Stomach (tissue), 8 donors: ENCODE measurements at regions not wholly inside any gene's neighbourhood (a gene's known extent, or its start where the extent isn't known, plus 50 kb on each side); places are given as distances from the start of the nearest gene placed in this dataset.

Source experiments
- DNase-seq, 2 donors: peaks; one replicate each; pipeline versions ENCODE4 v3.0.0 to v3.0.0-alpha.2; 2013 to 2019
- H3K27ac ChIP-seq, 5 donors: fragments of 200-600 bp in 4 of 5; sonication (generic) in 4 of 5; one replicate each; pipeline ENCODE4 v1.5.1; 2013 to 2019; ENCODE audit warnings: mild to moderate bottlenecking in 1 of 5, moderate library complexity in 1 of 5
- H3K27me3 ChIP-seq, 3 donors: fragments of 200-600 bp; sonication (generic); one replicate each; pipeline ENCODE4 v1.5.1; 2017 to 2019; ENCODE audit warnings: mixed run types in 1 of 3
- H3K36me3 ChIP-seq, 4 donors: fragments of 200-600 bp; sonication (generic); 1 replicate in 3 of 4; 2 replicates in 1 of 4; pipeline ENCODE4 v1.5.1; 2016 to 2019
- H3K4me1 ChIP-seq, 4 donors: fragments of 200-600 bp; sonication (generic); one replicate each; pipeline ENCODE4 v1.5.1; 2016 to 2019
- H3K4me3 ChIP-seq, 4 donors: fragments of 200-600 bp; sonication (generic) in 3 of 4; one replicate each; pipeline ENCODE4 v1.5.1; 2016 to 2019; ENCODE audit warnings: mild to moderate bottlenecking in 1 of 4
- H3K9me3 ChIP-seq, 4 donors: fragments of 200-600 bp; sonication (generic); one replicate each; pipeline ENCODE4 v1.5.1; 2016 to 2019
- CTCF ChIP-seq, 7 experiments: fragments of 450-650 bp in 4 of 7; fragments of 200-600 bp in 3 of 7; sonication (generic) in 3 of 7; IDR thresholded peaks; one replicate each; pipeline ENCODE4 v1.5.1; 2016 to 2019; ENCODE audit warnings: antibody characterized with exemption in 7 of 7, control low read depth in 2 of 7, mild to moderate bottlenecking in 1 of 7
- EP300 ChIP-seq: sonication (generic); formaldehyde crosslinking; IDR thresholded peaks from one replicate; pipeline ENCODE4 v1.6.1; 2017; ENCODE audit warnings: antibody characterized with exemption
- POLR2A ChIP-seq, 4 donors: fragments of 450-650 bp; IDR thresholded peaks; one replicate each; pipeline ENCODE4 v1.6.1; 2016; ENCODE audit warnings: antibody characterized with exemption in 4 of 4, control low read depth in 2 of 4, mild to moderate bottlenecking in 1 of 4, moderate library complexity in 1 of 4
- POLR2AphosphoS5 ChIP-seq, 3 donors: sonication (generic); formaldehyde crosslinking; IDR thresholded peaks; one replicate each; pipeline ENCODE4 v1.6.1; 2016; ENCODE audit warnings: antibody characterized with exemption in 3 of 3
- WGBS, 5 donors: extraction: QIAGEN DNeasy Blood & Tissue Kit in 3 of 5; methylation state at CpG; one replicate each; pipeline versions ENCODE4 v1.1.5 to v1.1.7; 2013 to 2018; 5-methylcytosine and 5-hydroxymethylcytosine counted together
- intact Hi-C: fragments of 100-400 bp; cut with DNase I; formaldehyde crosslinking; loops from one replicate; pipeline ENCODE4 v1.15.1; 2023; ENCODE audit warnings: low total_unique reads
- donor health status: healthy with polysubstance abuse.
- donor health status: Bipolar disorder and iron deficiency.
- donor health status: healthy.

GRCh38 chr3:10737785-10738184 is 78.2 kb upstream of the SLC6A11 start:
- intact Hi-C loops, result loop anchor here (5.0 kb wide), 1 partner anchor 395 kb away; no protein-coding TSS in a partner anchor
- no peak overlapping the region for H3K27ac ChIP-seq
- TF ChIP-seq EP300 (no peak), POLR2A (IDR thresholded peaks at IDR 0.05) (no peak), CTCF (IDR thresholded peaks at IDR 0.05) (no peak), POLR2AphosphoS5 (IDR thresholded peaks at IDR 0.05) (no peak)
- no peak for DNase-seq
- H3K4me3 ChIP-seq, result no peak overlapping the region
- H3K36me3 ChIP-seq, result no peaks in the 10 kb centered on the region
- H3K4me1 ChIP-seq, result peaks cover 4 to 9% (median 7%) of the 10 kb centered on the region in 4 donors
- peaks cover 0 to 69% (median 31%) of the 10 kb centered on the region in 3 donors for H3K27me3 ChIP-seq
- 84 to 92% (median 88%) methylated on average over 7 of the region's 7 CpGs for WGBS, 5 donors
- H3K9me3 ChIP-seq, result peaks cover 0 to 22% (median 16%) of the 10 kb centered on the region in 4 donors

GRCh38 chr3:10738688-10739372 is 77.2 kb upstream of the SLC6A11 start:
- H3K27ac ChIP-seq, result no peak overlapping the region
- peaks cover 0 to 12% (median 5%) of the 10 kb centered on the region in 4 donors for H3K9me3 ChIP-seq
- H3K36me3 ChIP-seq, result no peaks in the 10 kb centered on the region
- TF ChIP-seq EP300 (no peak), CTCF (IDR thresholded peaks at IDR 0.05) (peak in 5 of 7 experiments; percentile 52 to 86 (median 76))
- H3K27me3 ChIP-seq, result peaks cover 0 to 79% (median 36%) of the 10 kb centered on the region in 3 donors
- WGBS, 5 donors, result 2 to 3% (median 3%) methylated on average over 17 to 30 of the region's 30 CpGs
- peak overlapping the region in 3 of 4 donors; percentile 6 to 34 (median 10) for H3K4me3 ChIP-seq
- peak; percentile 71 to 83 for DNase-seq
- intact Hi-C loops, result loop anchor here (5.0 kb wide), 1 partner anchor 397 kb away; no protein-coding TSS in a partner anchor
- H3K4me1 ChIP-seq, result peaks cover 4 to 9% (median 7%) of the 10 kb centered on the region in 4 donors

GRCh38 chr3:10740954-10741353 is 75.1 kb upstream of the SLC6A11 start:
- H3K9me3 ChIP-seq, result peaks cover 0 to 5% (median 0%) of the 10 kb centered on the region in 4 donors
- no peaks in the 10 kb centered on the region for H3K36me3 ChIP-seq
- no peak for DNase-seq
- WGBS, 5 donors, result 60 to 77% (median 71%) methylated on average over 4 of the region's 4 CpGs
- no peak overlapping the region for H3K4me3 ChIP-seq
- intact Hi-C loops, result no loop called here
- no peak for TF ChIP-seq POLR2A (IDR thresholded peaks at IDR 0.05)
- TF ChIP-seq POLR2AphosphoS5 (IDR thresholded peaks at IDR 0.05), result no peak
- TF ChIP-seq EP300, result no peak
- no peak for TF ChIP-seq CTCF (IDR thresholded peaks at IDR 0.05)
- no peak overlapping the region for H3K27ac ChIP-seq
- peaks cover 0 to 83% (median 43%) of the 10 kb centered on the region in 3 donors for H3K27me3 ChIP-seq
- H3K4me1 ChIP-seq, result peaks cover 4 to 9% (median 7%) of the 10 kb centered on the region in 4 donors

GRCh38 chr3:10741891-10742671 is 73.9 kb upstream of the SLC6A11 start:
- no peak for TF ChIP-seq POLR2AphosphoS5 (IDR thresholded peaks at IDR 0.05)
- no peak for TF ChIP-seq POLR2A (IDR thresholded peaks at IDR 0.05)
- no peak for TF ChIP-seq EP300
- TF ChIP-seq CTCF (IDR thresholded peaks at IDR 0.05), result no peak
- 71 to 75% (median 72%) methylated on average over 10 of the region's 10 CpGs for WGBS, 5 donors
- intact Hi-C loops, result no loop called here
- peaks cover 0 to 80% (median 38%) of the 10 kb centered on the region in 3 donors for H3K27me3 ChIP-seq
- no peaks in the 10 kb centered on the region for H3K36me3 ChIP-seq
- H3K4me3 ChIP-seq, result no peak overlapping the region
- H3K4me1 ChIP-seq, result peaks cover 4 to 9% (median 7%) of the 10 kb centered on the region in 4 donors
- no peak overlapping the region for H3K27ac ChIP-seq
- no peaks in the 10 kb centered on the region for H3K9me3 ChIP-seq
- DNase-seq, result no peak
